OCI-LY3 (cell line): ENCODE measurements at regions not wholly inside any gene's neighbourhood (a gene's known extent, or its start where the extent isn't known, plus 50 kb on each side); places are given as distances from the start of the nearest gene placed in this dataset.

ENCODE experiments used
- H2AFZ ChIP-seq: fragments of 200-600, 300-600 bp; shearing (Covaris generic); 2 replicates; pipeline ENCODE4 v1.6.0; 2014; ENCODE audit warnings: antibody characterized with exemption, low read depth, low read length
- H3K27ac ChIP-seq: fragments of 200-600, 300-600 bp; sonication (generic); 2 replicates; pipeline ENCODE4 v1.5.1; 2014; ENCODE audit warnings: mild to moderate bottlenecking, low read length, moderate library complexity, mixed read lengths
- H3K27me3 ChIP-seq: fragments of 200-600, 300-600 bp; sonication (generic); 2 replicates; pipeline ENCODE4 v1.6.1; 2014; ENCODE audit warnings: low read depth, low read length, mixed read lengths
- H3K36me3 ChIP-seq: fragments of 200-600, 300-600 bp; sonication (generic); replicated peaks from 2 replicates; pipeline ENCODE3; 2014; ENCODE audit warnings: low read depth, low read length, mixed read lengths
- H3K4me1 ChIP-seq: fragments of 300-600, 200-600 bp; sonication (generic); 2 replicates; pipeline ENCODE4 v1.6.1; 2014; ENCODE audit warnings: low read length, mixed read lengths
- H3K4me2 ChIP-seq: fragments of 200-600, 300-600 bp; sonication (generic); 2 replicates; pipeline ENCODE4 v1.6.1; 2014; ENCODE audit warnings: low read length, mixed read lengths
- H3K4me3 ChIP-seq: fragments of 300-600, 200-600 bp; sonication (generic); 2 replicates; pipeline ENCODE4 v1.5.1; 2014; ENCODE audit warnings: antibody characterized with exemption, mild to moderate bottlenecking, low read length, moderate library complexity
- H3K79me2 ChIP-seq: fragments of 300-600, 200-600 bp; shearing (Covaris generic); 2 replicates; pipeline ENCODE4 v1.6.1; 2014; ENCODE audit warnings: mild to moderate bottlenecking, low read length, mixed read lengths
- H3K9ac ChIP-seq: fragments of 300-600, 200-600 bp; shearing (Covaris generic); 2 replicates; pipeline ENCODE4 v1.6.0; 2014; ENCODE audit warnings: mild to moderate bottlenecking, low read length, moderate library complexity
- H3K9me3 ChIP-seq: fragments of 200-600, 300-600 bp; shearing (Covaris generic); 2 replicates; pipeline ENCODE4 v1.6.1; 2014; ENCODE audit warnings: low read length, mixed read lengths; ENCODE audit not compliant: insufficient read depth
- H4K20me1 ChIP-seq: fragments of 200-600, 300-600 bp; sonication (generic); 2 replicates; pipeline ENCODE4 v1.6.1; 2016; ENCODE audit warnings: low read length, mixed read lengths; ENCODE audit not compliant: insufficient read depth
- EZH2phosphoT487 ChIP-seq: fragments of 200-600 bp; shearing (Covaris generic); IDR thresholded peaks from 2 replicates; pipeline ENCODE4 v1.6.1; 2018; ENCODE audit warnings: antibody characterized with exemption, mixed run types, low read depth
- TF ChIP-seq, protein P1 (sequence below): fragments of 200-600, 300-600 bp; sonication (generic); IDR thresholded peaks from 2 replicates; pipeline ENCODE4 v1.5.1; 2014; ENCODE audit warnings: antibody characterized with exemption, low read length, low read depth

DNA sequence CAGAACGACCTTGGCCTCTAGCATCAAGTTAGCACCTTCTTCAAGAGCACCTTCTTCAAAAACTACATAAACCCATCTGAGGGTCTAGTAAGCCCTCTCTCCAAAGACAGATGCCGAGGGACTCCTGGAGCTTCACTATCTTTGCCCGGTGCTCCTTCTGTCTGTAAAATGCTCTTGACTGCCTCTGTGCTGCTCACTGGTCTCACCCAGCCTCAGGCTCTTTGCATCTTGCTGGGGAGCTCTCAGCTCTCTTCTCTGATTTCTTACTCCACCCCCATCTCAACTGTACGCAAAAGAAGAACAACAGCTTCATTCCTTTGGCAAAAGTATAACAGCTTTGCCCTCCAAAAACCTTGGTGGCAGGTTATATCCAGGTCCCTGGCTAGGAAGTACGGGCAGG lies 404.2 kb downstream of the KLF12 start:
- Histone ChIP-seq H3K4me2 (no peak overlapping the region), H3K79me2 (no peaks in the 10 kb centered on the region), H3K9ac (no peak overlapping the region), H3K9me3 (no peaks in the 10 kb centered on the region), H3K27me3 (no peaks in the 10 kb centered on the region), H4K20me1 (no peaks in the 10 kb centered on the region), H2AFZ (no peak overlapping the region), H3K4me3 (no peak overlapping the region), H3K4me1 (no peaks in the 10 kb centered on the region), H3K36me3 (no peaks in the 10 kb centered on the region), H3K27ac (no peak overlapping the region)
- TF ChIP-seq, protein P1, sequence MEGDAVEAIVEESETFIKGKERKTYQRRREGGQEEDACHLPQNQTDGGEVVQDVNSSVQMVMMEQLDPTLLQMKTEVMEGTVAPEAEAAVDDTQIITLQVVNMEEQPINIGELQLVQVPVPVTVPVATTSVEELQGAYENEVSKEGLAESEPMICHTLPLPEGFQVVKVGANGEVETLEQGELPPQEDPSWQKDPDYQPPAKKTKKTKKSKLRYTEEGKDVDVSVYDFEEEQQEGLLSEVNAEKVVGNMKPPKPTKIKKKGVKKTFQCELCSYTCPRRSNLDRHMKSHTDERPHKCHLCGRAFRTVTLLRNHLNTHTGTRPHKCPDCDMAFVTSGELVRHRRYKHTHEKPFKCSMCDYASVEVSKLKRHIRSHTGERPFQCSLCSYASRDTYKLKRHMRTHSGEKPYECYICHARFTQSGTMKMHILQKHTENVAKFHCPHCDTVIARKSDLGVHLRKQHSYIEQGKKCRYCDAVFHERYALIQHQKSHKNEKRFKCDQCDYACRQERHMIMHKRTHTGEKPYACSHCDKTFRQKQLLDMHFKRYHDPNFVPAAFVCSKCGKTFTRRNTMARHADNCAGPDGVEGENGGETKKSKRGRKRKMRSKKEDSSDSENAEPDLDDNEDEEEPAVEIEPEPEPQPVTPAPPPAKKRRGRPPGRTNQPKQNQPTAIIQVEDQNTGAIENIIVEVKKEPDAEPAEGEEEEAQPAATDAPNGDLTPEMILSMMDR = no peak
- no peak for TF ChIP-seq EZH2phosphoT487

DNA sequence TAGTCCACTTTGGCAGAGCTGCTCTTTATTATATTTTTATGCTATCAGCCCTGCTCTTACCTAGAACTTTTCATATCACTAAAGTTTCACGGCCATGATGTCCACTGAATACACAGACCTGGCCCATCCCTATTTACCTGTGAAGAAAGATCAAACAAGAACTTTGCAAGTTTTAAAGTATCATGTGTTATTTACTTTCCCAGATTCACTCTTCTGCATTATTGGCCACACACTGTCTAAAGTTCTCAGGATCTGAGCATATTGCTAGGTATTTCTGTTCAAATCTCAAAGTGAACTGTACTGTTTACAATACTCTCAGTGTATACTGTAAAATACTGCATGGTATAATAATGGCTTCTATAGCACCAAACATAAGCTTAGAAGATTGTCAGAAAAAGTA lies 405.2 kb downstream of the KLF12 start:
- Histone ChIP-seq H2AFZ (no peak overlapping the region), H3K36me3 (no peaks in the 10 kb centered on the region), H3K4me2 (no peak overlapping the region), H3K4me3 (no peak overlapping the region), H3K9me3 (no peaks in the 10 kb centered on the region), H3K9ac (no peak overlapping the region), H3K27me3 (no peaks in the 10 kb centered on the region), H3K79me2 (no peaks in the 10 kb centered on the region), H4K20me1 (no peaks in the 10 kb centered on the region), H3K27ac (no peak overlapping the region), H3K4me1 (no peaks in the 10 kb centered on the region)
- no peak for TF ChIP-seq EZH2phosphoT487
- TF ChIP-seq, protein P1 = no peak

DNA sequence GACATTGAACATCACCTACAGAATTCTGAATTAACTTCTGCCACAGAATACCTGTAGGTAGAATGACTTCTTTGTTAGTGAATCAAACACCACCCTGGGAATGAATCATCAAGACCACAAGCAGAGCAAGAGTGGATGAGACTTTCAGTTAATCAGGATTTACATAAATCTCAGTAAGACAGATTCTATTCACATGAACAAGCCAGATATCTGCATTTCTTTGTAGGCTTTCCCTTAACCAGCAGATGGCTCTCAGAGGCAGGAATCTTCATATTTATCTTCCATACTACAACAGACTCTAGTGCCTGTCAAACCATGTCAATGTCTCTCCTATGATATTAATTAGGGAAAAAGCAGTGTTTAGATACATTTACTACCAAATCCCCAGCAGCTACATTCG lies 412.1 kb downstream of the KLF12 start:
- H3K4me1 ChIP-seq = peaks cover 22% of the 10 kb centered on the region
- peak overlapping the region; percentile 17 for H3K4me2 ChIP-seq
- H3K79me2 ChIP-seq = no peaks in the 10 kb centered on the region
- no peaks in the 10 kb centered on the region for H3K9me3 ChIP-seq
- no peak overlapping the region for H3K4me3 ChIP-seq
- H3K9ac ChIP-seq = no peak overlapping the region
- peaks cover 4% of the 10 kb centered on the region; the same call in 1 of the 2 replicates for H4K20me1 ChIP-seq
- H3K27ac ChIP-seq = no peak overlapping the region
- no peak overlapping the region for H2AFZ ChIP-seq
- TF ChIP-seq, protein P1 = peak; percentile 61
- TF ChIP-seq EZH2phosphoT487 = no peak
- H3K27me3 ChIP-seq = no peaks in the 10 kb centered on the region
- no peaks in the 10 kb centered on the region for H3K36me3 ChIP-seq

DNA sequence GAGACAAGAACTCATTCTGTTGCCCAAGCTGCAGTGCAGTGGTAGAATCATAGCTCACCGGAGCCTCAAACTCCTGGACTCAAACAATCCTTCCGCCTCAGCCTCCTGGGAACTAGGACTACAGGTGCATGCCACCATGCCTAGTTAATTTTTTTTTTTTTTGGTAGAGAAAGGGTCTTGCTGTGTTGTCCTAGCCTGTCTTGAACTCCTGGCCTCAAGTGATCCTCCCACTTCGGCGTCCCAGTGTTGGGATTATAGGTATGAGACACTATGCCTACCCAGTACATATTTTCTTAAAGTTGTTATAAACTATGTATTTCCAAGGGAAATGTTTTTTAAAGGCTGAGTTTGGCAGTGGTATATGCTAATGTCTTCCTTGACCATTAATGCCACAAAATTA lies 412.6 kb downstream of the KLF12 start:
- Histone ChIP-seq H3K4me3 (no peak overlapping the region), H3K9me3 (no peaks in the 10 kb centered on the region), H2AFZ (no peak overlapping the region), H3K4me1 (peaks cover 22% of the 10 kb centered on the region), H3K36me3 (no peaks in the 10 kb centered on the region), H3K79me2 (no peaks in the 10 kb centered on the region), H4K20me1 (peaks cover 4% of the 10 kb centered on the region; the same call in 1 of the 2 replicates), H3K9ac (no peak overlapping the region), H3K27ac (no peak overlapping the region), H3K27me3 (no peaks in the 10 kb centered on the region), H3K4me2 (no peak overlapping the region)
- TF ChIP-seq, protein P1 = no peak
- TF ChIP-seq EZH2phosphoT487 = no peak
